K562 (cell line): ENCODE measurements at regions not wholly inside any gene's neighbourhood (a gene's known extent, or its start where the extent isn't known, plus 50 kb on each side); places are given as distances from the start of the nearest gene placed in this dataset.

Experiments used
- ATAC-seq: fragments of 200-7000 bp; cut with Tn5 transposase; 3 replicates; pipeline ENCODE4 v1.9.1; 2020; ENCODE audit warnings: moderate library complexity
- BruUV-seq: library from RNA; stranded (reverse); fragments of 400-500 nt; replicated peaks from 2 replicates; lab custom pipeline; 2021; lab: Mats Ljungman, UMichigan
- CTCF ChIA-PET: fragments of 300-600 bp; formaldehyde crosslinking; extraction: SDS; loops from one replicate; lab custom pipeline; 2021; ENCODE audit warnings: low intra/inter-chr PET ratio; lab: Yijun Ruan, JAX
- POLR2A ChIA-PET: fragments of 300-600, 350-650 bp; sonication (Branson Sonifier 250); formaldehyde crosslinking; extraction: SDS; loops from one replicate; lab custom pipeline; 2021; ENCODE audit warnings: antibody characterized with exemption, inconsistent platforms; lab: Yijun Ruan, JAX
- DNase-seq, 4 experiments: peaks; one replicate each; pipeline versions ENCODE4 v3.0.0 to v3.0.0-alpha.2; 2011 to 2018; ENCODE audit warnings: low spot score in 3 of 4, mixed read lengths in 3 of 4; ENCODE audit errors: extremely low read depth in 1 of 4
- FAIRE-seq: peaks from 2 replicates; lab custom pipeline; 2011; peaks lifted over from hg19 to GRCh38; lab: Jason Lieb, UNC
- H2AFZ ChIP-seq: 2 replicates; pipeline ENCODE4 v1.6.0; 2011; ENCODE audit warnings: low read depth, low read length, control low read depth, inconsistent platforms
- H3K27ac ChIP-seq: fragments of 200-600 bp; 3 replicates; pipeline ENCODE4 v1.8.0; 2011; ENCODE audit warnings: low read depth, mild to moderate bottlenecking, control low read depth, inconsistent platforms, low read length, moderate library complexity, mixed read lengths; ENCODE audit errors: extremely low read depth
- H3K27me3 ChIP-seq, 2 experiments: fragments of 300-600 bp in 1 of 2; 2 replicates in 1 of 2; 3 replicates in 1 of 2; pipeline versions ENCODE4 v1.6.0 to v1.8.0; 2011; ENCODE audit warnings: inconsistent platforms in 2 of 2, low read length in 2 of 2, mild to moderate bottlenecking in 1 of 2, mixed read lengths in 1 of 2, moderate library complexity in 1 of 2; ENCODE audit not compliant: control insufficient read depth in 2 of 2, insufficient read depth in 2 of 2
- H3K36me3 ChIP-seq: fragments of 300-600 bp; 3 replicates; pipeline ENCODE4 v1.8.0; 2011; ENCODE audit warnings: mild to moderate bottlenecking, low read length, inconsistent platforms; ENCODE audit not compliant: control insufficient read depth, insufficient read depth
- H3K4me1 ChIP-seq, 2 experiments: fragments of 200-600 bp in 1 of 2; replicated peaks in 1 of 2; 2 replicates in 1 of 2; 3 replicates in 1 of 2; pipeline versions ENCODE4 v1.5.1 to v1.8.0; 2011; ENCODE audit warnings: inconsistent platforms in 2 of 2, low read length in 2 of 2, mild to moderate bottlenecking in 1 of 2, mixed read lengths in 1 of 2, moderate library complexity in 1 of 2; ENCODE audit not compliant: control insufficient read depth in 2 of 2, insufficient read depth in 2 of 2
- H3K4me2 ChIP-seq: 2 replicates; pipeline ENCODE4 v1.6.1; 2011; ENCODE audit warnings: low read length, control low read depth, inconsistent platforms, mixed read lengths; ENCODE audit not compliant: insufficient read depth
- H3K4me3 ChIP-seq: fragments of 200-600 bp; sonication (generic), shearing (Covaris generic); 2 replicates; pipeline ENCODE4 v1.5.1; 2016; ENCODE audit warnings: control low read depth, inconsistent platforms
- H3K79me2 ChIP-seq: fragments of 200-600 bp; 3 replicates; pipeline ENCODE4 v1.8.0; 2011; ENCODE audit warnings: low read length, inconsistent platforms; ENCODE audit not compliant: control insufficient read depth, insufficient read depth
- H3K9ac ChIP-seq, 2 experiments: 2 replicates each; pipeline versions ENCODE4 v1.6.0 to v1.6.1; 2011; ENCODE audit warnings: low read depth in 2 of 2, low read length in 2 of 2, control low read depth in 1 of 2, inconsistent platforms in 1 of 2, mild to moderate bottlenecking in 1 of 2, mixed read lengths in 1 of 2; ENCODE audit not compliant: insufficient read depth in 1 of 2
- H3K9me1 ChIP-seq: one replicate; pipeline ENCODE4 v1.6.0; 2011; ENCODE audit warnings: inconsistent platforms, mild to moderate bottlenecking, low read length, moderate library complexity; ENCODE audit not compliant: control insufficient read depth, insufficient read depth
- H3K9me3 ChIP-seq: replicated peaks from 2 replicates; pipeline ENCODE4 v1.5.1; 2011; ENCODE audit warnings: low read depth, low read length, inconsistent platforms; ENCODE audit not compliant: control insufficient read depth, insufficient read depth
- H4K20me1 ChIP-seq: replicated peaks from 2 replicates; pipeline ENCODE4 v1.6.1; 2011; ENCODE audit warnings: low read length, inconsistent platforms, mixed read lengths; ENCODE audit not compliant: control insufficient read depth, insufficient read depth
- DPF2 ChIP-seq: fragments of 450-650 bp; IDR thresholded peaks from 2 replicates; pipeline ENCODE4 v1.6.1; 2016
- MCM5 ChIP-seq: fragments of 450-650 bp; IDR thresholded peaks from 2 replicates; pipeline ENCODE4 v1.6.1; 2016; ENCODE audit warnings: low read depth
- PHF20 ChIP-seq: fragments of 450-650 bp; IDR thresholded peaks from 2 replicates; pipeline ENCODE4 v1.6.1; 2018; ENCODE audit not compliant: partially characterized antibody
- SRSF1 ChIP-seq: fragments of 200-400 bp; formaldehyde crosslinking; IDR thresholded peaks from 2 replicates; pipeline ENCODE4 v1.6.1; 2017; ENCODE audit warnings: mild to moderate bottlenecking, low read depth, low read length, moderate library complexity
- WGBS: fragments of 100-300 bp; shearing (Covaris generic); methylation state at CpG from one replicate; pipeline ENCODE4 v1.1.6; 2016; ENCODE audit warnings: low coverage, mixed read lengths; ENCODE audit not compliant: insufficient coverage; ENCODE audit errors: missing lambda C conversion rate; 5-methylcytosine and 5-hydroxymethylcytosine counted together
- in situ Hi-C: fragments of 300-500 bp; cut with MboI; formaldehyde crosslinking; loops from 4 replicates; pipeline ENCODE4 v1.15.0; 2018; ENCODE audit warnings: inconsistent platforms, mixed read lengths
- intact Hi-C: fragments of 100-400 bp; cut with micrococcal nuclease; formaldehyde crosslinking; loops from 2 replicates; pipeline ENCODE4 v1.14.2; 2022
- TF ChIP-seq, protein P1 (sequence below): fragments of 250-450 bp; sonication (Bioruptor Pico); IDR thresholded peaks from 2 replicates; pipeline ENCODE4 v1.5.0; 2020; ENCODE audit warnings: mild to moderate bottlenecking, borderline replicate concordance

DNA sequence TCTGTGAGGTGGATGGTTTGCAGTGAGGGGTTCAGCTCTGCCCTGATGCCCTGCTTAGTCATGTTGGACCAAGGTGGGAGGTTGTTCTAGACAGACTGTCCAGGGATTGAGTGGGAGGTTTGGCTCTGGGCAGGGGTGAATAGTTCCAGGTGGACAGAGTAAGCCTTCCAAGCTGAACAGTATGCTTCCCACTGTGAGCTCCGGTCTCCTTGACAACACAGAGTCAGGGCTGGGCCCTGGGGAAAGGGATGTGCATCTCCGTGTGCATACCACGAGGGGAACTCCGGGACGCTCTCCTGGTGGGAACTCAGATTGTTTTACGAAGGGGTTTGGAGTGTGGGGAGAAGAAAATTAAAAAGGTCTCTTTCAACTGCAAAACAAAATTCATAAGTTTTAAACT, 174.7 kb downstream of the DHX35 start:
- ATAC-seq (no peak), DNase-seq (no peak)
- POLR2A ChIA-PET, result no interaction called here
- H3K36me3 ChIP-seq, result no peaks in the 10 kb centered on the region
- H3K27me3 ChIP-seq, result no peaks in the 10 kb centered on the region
- no peak overlapping the region for H2AFZ ChIP-seq
- BruUV-seq, result no TSS peak
- 0% methylated on average over 6 of the region's 6 CpGs for WGBS
- in situ Hi-C loops, result no loop called here
- no peak overlapping the region for H3K4me2 ChIP-seq
- no peak overlapping the region for H3K9ac ChIP-seq
- H3K9me3 ChIP-seq, result no peaks in the 10 kb centered on the region
- no peak overlapping the region for H3K27ac ChIP-seq
- no peaks in the 10 kb centered on the region for H3K79me2 ChIP-seq
- intact Hi-C loops, result no loop called here
- no peak overlapping the region for H3K4me3 ChIP-seq
- H3K9me1 ChIP-seq, result no peaks in the 10 kb centered on the region
- CTCF ChIA-PET, result no interaction called here
- TF ChIP-seq SRSF1 (no peak), MCM5 (no peak), DPF2 (no peak), PHF20 (no peak)
- TF ChIP-seq, protein P1, sequence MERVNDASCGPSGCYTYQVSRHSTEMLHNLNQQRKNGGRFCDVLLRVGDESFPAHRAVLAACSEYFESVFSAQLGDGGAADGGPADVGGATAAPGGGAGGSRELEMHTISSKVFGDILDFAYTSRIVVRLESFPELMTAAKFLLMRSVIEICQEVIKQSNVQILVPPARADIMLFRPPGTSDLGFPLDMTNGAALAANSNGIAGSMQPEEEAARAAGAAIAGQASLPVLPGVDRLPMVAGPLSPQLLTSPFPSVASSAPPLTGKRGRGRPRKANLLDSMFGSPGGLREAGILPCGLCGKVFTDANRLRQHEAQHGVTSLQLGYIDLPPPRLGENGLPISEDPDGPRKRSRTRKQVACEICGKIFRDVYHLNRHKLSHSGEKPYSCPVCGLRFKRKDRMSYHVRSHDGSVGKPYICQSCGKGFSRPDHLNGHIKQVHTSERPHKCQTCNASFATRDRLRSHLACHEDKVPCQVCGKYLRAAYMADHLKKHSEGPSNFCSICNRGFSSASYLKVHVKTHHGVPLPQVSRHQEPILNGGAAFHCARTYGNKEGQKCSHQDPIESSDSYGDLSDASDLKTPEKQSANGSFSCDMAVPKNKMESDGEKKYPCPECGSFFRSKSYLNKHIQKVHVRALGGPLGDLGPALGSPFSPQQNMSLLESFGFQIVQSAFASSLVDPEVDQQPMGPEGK (CRISPR knock-in tag), result no peak
- TF ChIP-seq, all 486 proteins: peak for 0
- FAIRE-seq, result no peak
- Histone ChIP-seq H3K4me1 (no peaks in the 10 kb centered on the region), H4K20me1 (no peaks in the 10 kb centered on the region; the same call in 1 of the 2 replicates)
